OCI-LY7 (cell line): ENCODE measurements at regions not wholly inside any gene's neighbourhood (a gene's known extent, or its start where the extent isn't known, plus 50 kb on each side); places are given as distances from the start of the nearest gene placed in this dataset.

Source experiments
- BruUV-seq: library from RNA; stranded (reverse); fragments of 400-500 nt; replicated peaks from 2 replicates; lab custom pipeline; 2021; lab: Mats Ljungman, UMichigan
- CTCF ChIA-PET: fragments of 300-600 bp; sonication (Branson Sonifier 250); formaldehyde crosslinking; loops from one replicate; lab custom pipeline; 2022; ENCODE audit warnings: antibody characterized with exemption; ENCODE audit not compliant: unreplicated experiment; lab: Charles Lee
- POLR2A ChIA-PET: fragments of 300-600 bp; sonication (Branson Sonifier 250); formaldehyde crosslinking; loops from one replicate; lab custom pipeline; 2022; ENCODE audit warnings: antibody characterized with exemption; lab: Charles Lee
- DNase-seq: peaks from one replicate; pipeline ENCODE4 v3.0.0-alpha.2; 2015; ENCODE audit warnings: low spot score
- H2AFZ ChIP-seq: fragments of 200-600 bp; sonication (generic), shearing (Covaris generic); 2 replicates; pipeline ENCODE4 v1.6.1; 2014; ENCODE audit warnings: mild to moderate bottlenecking, antibody characterized with exemption, low read length, moderate library complexity
- H3K27ac ChIP-seq: fragments of 200-600 bp; sonication (generic); 2 replicates; pipeline ENCODE4 v1.5.1; 2014; ENCODE audit warnings: mixed run types, low read depth, mild to moderate bottlenecking, moderate library complexity, low read length, inconsistent platforms; ENCODE audit not compliant: poor library complexity, severe bottlenecking
- H3K36me3 ChIP-seq: fragments of 200-600 bp; sonication (generic); 2 replicates; pipeline ENCODE4 v1.6.1; 2014; ENCODE audit warnings: mild to moderate bottlenecking, antibody characterized with exemption, low read length, moderate library complexity, mixed read lengths; ENCODE audit not compliant: insufficient read depth
- H3K4me1 ChIP-seq: fragments of 200-600 bp; sonication (generic); 2 replicates; pipeline ENCODE4 v1.5.1; 2014; ENCODE audit warnings: mild to moderate bottlenecking, low read length; ENCODE audit not compliant: insufficient read depth, poor library complexity, severe bottlenecking
- H3K4me2 ChIP-seq: fragments of 200-600 bp; sonication (generic); 2 replicates; pipeline ENCODE4 v1.6.1; 2014; ENCODE audit warnings: mild to moderate bottlenecking, low read length
- H3K4me3 ChIP-seq: fragments of 200-600 bp; sonication (generic); 2 replicates; pipeline ENCODE4 v1.5.1; 2014; ENCODE audit warnings: mild to moderate bottlenecking, low read depth, low read length; ENCODE audit not compliant: poor library complexity, severe bottlenecking
- H3K79me2 ChIP-seq: fragments of 200-600 bp; sonication (generic); 2 replicates; pipeline ENCODE4 v1.6.1; 2016; ENCODE audit warnings: low read depth, mild to moderate bottlenecking, low read length, moderate library complexity, mixed read lengths; ENCODE audit not compliant: insufficient read depth
- H3K9me2 ChIP-seq: fragments of 200-600 bp; sonication (generic); 2 replicates; pipeline ENCODE4 v1.6.1; 2016; ENCODE audit warnings: mild to moderate bottlenecking, low read length, mixed read lengths; ENCODE audit not compliant: insufficient read depth
- H3K9me3 ChIP-seq: fragments of 200-600 bp; sonication (generic); 2 replicates; pipeline ENCODE4 v1.6.1; 2014; ENCODE audit warnings: mild to moderate bottlenecking, mixed run types, low read length, mixed read lengths
- H4K20me1 ChIP-seq: fragments of 200-600 bp; sonication (generic); 2 replicates; pipeline ENCODE4 v1.6.1; 2014; ENCODE audit warnings: mild to moderate bottlenecking, antibody characterized with exemption, low read length, moderate library complexity, mixed read lengths; ENCODE audit not compliant: insufficient read depth
- EZH2phosphoT487 ChIP-seq: fragments of 200-600 bp; sonication (generic); IDR thresholded peaks from 2 replicates; pipeline ENCODE4 v1.6.1; 2018; ENCODE audit warnings: low read depth, borderline replicate concordance, mild to moderate bottlenecking, mixed run types, antibody characterized with exemption, low read length, moderate library complexity, mixed read lengths
- intact Hi-C: fragments of 100-400 bp; cut with micrococcal nuclease; formaldehyde crosslinking; loops from one replicate; pipeline ENCODE4 v1.10.0; 2022; ENCODE audit not compliant: unreplicated experiment
- TF ChIP-seq, protein P1 (sequence below): fragments of 200-600 bp; sonication (generic); conservative IDR thresholded peaks from 2 replicates; pipeline ENCODE4 v1.5.1; 2014; ENCODE audit warnings: mild to moderate bottlenecking, antibody characterized with exemption, low read length, moderate library complexity, mixed read lengths

DNA sequence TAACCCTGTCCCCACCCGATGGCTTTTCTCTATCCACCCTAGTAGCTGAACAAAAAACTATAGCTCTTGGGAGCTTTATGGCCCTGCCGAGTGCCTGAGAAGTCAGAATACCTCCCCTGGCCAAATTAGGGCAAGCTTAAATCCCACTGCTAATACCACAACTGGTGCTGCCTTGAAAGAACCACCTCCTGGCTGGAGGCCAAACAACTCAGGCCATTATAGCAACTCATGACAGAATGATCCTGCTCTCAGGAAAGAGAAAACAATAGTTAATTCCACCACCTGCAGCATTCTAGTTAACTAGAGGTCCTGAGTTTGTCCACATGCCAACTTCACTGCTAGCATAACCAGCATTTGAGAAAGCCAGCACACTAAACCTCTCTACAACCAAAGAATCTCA, 123.2 kb downstream of the RTP4 start:
- Histone ChIP-seq H3K4me1 (no peaks in the 10 kb centered on the region), H3K4me3 (no peak overlapping the region), H2AFZ (no peak overlapping the region), H3K27ac (no peak overlapping the region), H3K9me2 (no peaks in the 10 kb centered on the region), H4K20me1 (no peaks in the 10 kb centered on the region), H3K4me2 (no peak overlapping the region), H3K9me3 (no peaks in the 10 kb centered on the region), H3K79me2 (no peaks in the 10 kb centered on the region), H3K36me3 (no peaks in the 10 kb centered on the region)
- POLR2A ChIA-PET = interaction anchor here (0.6 kb wide), 1 partner anchor 1933 kb away, joined by 3 read pairs; no protein-coding TSS in a partner anchor
- BruUV-seq = no TSS peak
- CTCF ChIA-PET = no interaction called here
- no peak for DNase-seq
- intact Hi-C loops = no loop called here
- TF ChIP-seq EZH2phosphoT487 = no peak
- TF ChIP-seq, protein P1, sequence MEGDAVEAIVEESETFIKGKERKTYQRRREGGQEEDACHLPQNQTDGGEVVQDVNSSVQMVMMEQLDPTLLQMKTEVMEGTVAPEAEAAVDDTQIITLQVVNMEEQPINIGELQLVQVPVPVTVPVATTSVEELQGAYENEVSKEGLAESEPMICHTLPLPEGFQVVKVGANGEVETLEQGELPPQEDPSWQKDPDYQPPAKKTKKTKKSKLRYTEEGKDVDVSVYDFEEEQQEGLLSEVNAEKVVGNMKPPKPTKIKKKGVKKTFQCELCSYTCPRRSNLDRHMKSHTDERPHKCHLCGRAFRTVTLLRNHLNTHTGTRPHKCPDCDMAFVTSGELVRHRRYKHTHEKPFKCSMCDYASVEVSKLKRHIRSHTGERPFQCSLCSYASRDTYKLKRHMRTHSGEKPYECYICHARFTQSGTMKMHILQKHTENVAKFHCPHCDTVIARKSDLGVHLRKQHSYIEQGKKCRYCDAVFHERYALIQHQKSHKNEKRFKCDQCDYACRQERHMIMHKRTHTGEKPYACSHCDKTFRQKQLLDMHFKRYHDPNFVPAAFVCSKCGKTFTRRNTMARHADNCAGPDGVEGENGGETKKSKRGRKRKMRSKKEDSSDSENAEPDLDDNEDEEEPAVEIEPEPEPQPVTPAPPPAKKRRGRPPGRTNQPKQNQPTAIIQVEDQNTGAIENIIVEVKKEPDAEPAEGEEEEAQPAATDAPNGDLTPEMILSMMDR = no peak

DNA sequence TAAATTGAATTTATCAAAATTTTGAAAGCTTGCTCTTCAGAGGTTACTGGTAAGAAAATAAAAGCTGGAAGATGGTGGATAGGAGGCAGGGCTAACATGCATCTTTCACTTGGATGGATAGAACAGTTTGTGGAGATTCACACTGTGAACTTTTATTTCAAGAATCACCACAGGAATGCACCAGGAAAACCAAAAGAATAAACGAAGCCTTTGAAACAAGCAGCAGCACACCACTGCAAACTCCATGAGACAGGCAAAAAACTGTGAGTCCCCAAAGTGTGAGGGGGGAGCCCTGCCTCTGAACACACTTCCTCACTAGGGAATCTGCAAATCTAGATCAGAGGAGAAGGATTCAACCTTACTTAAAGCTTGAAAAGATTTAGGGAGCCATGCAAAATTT, 122.2 kb downstream of the RTP4 start:
- Histone ChIP-seq H3K27ac (no peak overlapping the region), H2AFZ (no peak overlapping the region), H3K36me3 (no peaks in the 10 kb centered on the region), H3K9me2 (no peaks in the 10 kb centered on the region), H3K79me2 (no peaks in the 10 kb centered on the region), H3K4me3 (no peak overlapping the region), H3K4me2 (no peak overlapping the region), H3K9me3 (no peaks in the 10 kb centered on the region), H4K20me1 (no peaks in the 10 kb centered on the region), H3K4me1 (no peaks in the 10 kb centered on the region)
- POLR2A ChIA-PET = interaction anchor here (1.0 kb wide), 2 partner anchors 11 to 18 kb away, joined by 3 read pairs; no protein-coding TSS in a partner anchor
- BruUV-seq = no TSS peak
- CTCF ChIA-PET = no interaction called here
- TF ChIP-seq, protein P1 = no peak
- TF ChIP-seq EZH2phosphoT487 = no peak
- intact Hi-C loops = no loop called here
- no peak for DNase-seq

DNA sequence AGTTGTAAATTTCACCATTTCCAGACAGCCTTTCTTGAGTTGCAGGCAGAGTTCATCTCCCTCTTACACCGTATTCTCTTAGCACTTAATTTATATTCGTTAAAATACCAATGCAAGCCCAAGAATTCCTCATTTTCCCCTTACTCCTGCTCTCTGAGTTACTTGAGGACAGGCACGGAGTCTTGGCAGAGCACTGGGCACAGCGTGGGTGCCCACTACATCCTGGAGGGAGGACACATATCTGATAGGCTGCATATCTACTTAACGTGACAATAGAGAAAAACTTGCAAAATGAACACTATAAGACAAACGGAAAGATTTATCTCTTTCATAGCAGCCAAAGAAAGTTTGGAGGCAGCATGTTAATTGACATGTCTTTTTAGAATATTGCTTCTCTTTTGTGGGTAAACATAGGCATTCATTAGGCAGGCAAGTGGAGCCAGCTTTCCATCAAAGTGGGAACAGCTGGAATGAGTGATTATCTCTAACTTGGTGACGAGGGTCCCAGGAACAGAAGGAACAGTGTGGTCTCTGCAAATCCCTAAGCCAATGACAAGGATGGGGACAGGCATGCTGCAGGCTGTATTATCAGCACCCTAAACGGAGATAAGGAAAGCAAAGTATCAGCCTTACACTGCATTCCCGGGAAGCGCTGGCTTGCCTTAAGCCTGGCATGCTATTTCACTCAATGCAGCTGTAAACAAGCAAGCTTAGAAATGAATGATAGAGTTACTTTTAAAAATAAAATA, 116.5 kb downstream of the RTP4 start:
- H3K9me2 ChIP-seq = no peaks in the 10 kb centered on the region
- H3K4me2 ChIP-seq = no peak overlapping the region
- POLR2A ChIA-PET = interaction anchor here (0.6 to 0.9 kb wide), 3 partner anchors 37 to 1026 kb away, joined by 3 read pairs; no protein-coding TSS in a partner anchor
- H4K20me1 ChIP-seq = no peaks in the 10 kb centered on the region
- H3K4me3 ChIP-seq = no peak overlapping the region
- no peaks in the 10 kb centered on the region for H3K36me3 ChIP-seq
- DNase-seq = no peak
- TF ChIP-seq, protein P1 = no peak
- no peak for TF ChIP-seq EZH2phosphoT487
- CTCF ChIA-PET = no interaction called here
- no peaks in the 10 kb centered on the region for H3K4me1 ChIP-seq
- intact Hi-C loops = no loop called here
- H3K27ac ChIP-seq = no peak overlapping the region
- no TSS peak for BruUV-seq
- H3K79me2 ChIP-seq = no peaks in the 10 kb centered on the region
- no peaks in the 10 kb centered on the region for H3K9me3 ChIP-seq
- no peak overlapping the region for H2AFZ ChIP-seq
